HFFc6 (cell line): ENCODE measurements at regions not wholly inside any gene's neighbourhood (a gene's known extent, or its start where the extent isn't known, plus 50 kb on each side); places are given as distances from the start of the nearest gene placed in this dataset.

ENCODE experiments used
- DNase-seq: peaks from one replicate; pipeline ENCODE4 v3.0.0-alpha.2; 2018
- H3K27ac Mint-ChIP-seq: 2 replicates; pipeline ENCODE4 v1.8.0; 2020; ENCODE audit warnings: mild to moderate bottlenecking, mixed read lengths
- H3K27me3 Mint-ChIP-seq: 2 replicates; pipeline ENCODE4 v1.8.0; 2021; ENCODE audit warnings: mild to moderate bottlenecking, moderate library complexity, mixed read lengths; ENCODE audit not compliant: insufficient read depth
- H3K36me3 Mint-ChIP-seq: 2 replicates; pipeline ENCODE4 v1.8.0; 2021; ENCODE audit warnings: low read depth, mixed read lengths
- H3K4me1 Mint-ChIP-seq: 2 replicates; pipeline ENCODE4 v1.8.0; 2020; ENCODE audit warnings: low read depth, mixed read lengths
- H3K4me3 Mint-ChIP-seq: 2 replicates; pipeline ENCODE4 v1.8.0; 2020; ENCODE audit warnings: mild to moderate bottlenecking, moderate library complexity, mixed read lengths
- H3K9me3 Mint-ChIP-seq: 2 replicates; pipeline ENCODE4 v1.8.0; 2020; ENCODE audit warnings: mild to moderate bottlenecking, mixed read lengths
- TF ChIP-seq, protein P1 (sequence below): fragments of 200-600 bp; sonication (generic); IDR thresholded peaks from 2 replicates; pipeline ENCODE4 v1.5.0; 2021; ENCODE audit warnings: antibody characterized with exemption, mild to moderate bottlenecking

DNA sequence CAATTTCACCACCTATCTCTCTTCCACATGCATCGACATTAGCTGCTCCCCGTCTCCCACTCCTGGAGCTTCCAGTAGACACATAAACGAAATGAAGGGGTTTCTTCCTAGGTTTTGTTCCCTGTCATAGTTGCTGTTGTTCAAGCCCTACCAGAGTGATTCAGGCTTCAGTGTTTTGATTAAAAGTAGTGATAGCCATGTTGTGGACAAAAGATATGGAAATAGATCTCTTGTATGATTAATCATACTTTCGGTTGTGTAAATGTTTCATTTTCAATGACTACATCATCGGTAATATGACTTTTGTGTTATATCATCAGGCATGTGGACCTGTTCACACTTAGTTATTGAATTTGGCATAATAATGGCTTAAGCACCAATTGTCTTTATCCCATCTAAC, 96.5 kb upstream of the KLF3 start:
- DNase-seq = no peak
- no peaks in the 10 kb centered on the region for H3K36me3 Mint-ChIP-seq
- no peak overlapping the region for H3K27ac Mint-ChIP-seq
- peaks cover 7% of the 10 kb centered on the region for H3K27me3 Mint-ChIP-seq
- H3K4me1 Mint-ChIP-seq = peaks cover 31% of the 10 kb centered on the region
- H3K9me3 Mint-ChIP-seq = no peaks in the 10 kb centered on the region
- H3K4me3 Mint-ChIP-seq = no peak overlapping the region; the same call in 1 of the 2 replicates
- TF ChIP-seq, protein P1, sequence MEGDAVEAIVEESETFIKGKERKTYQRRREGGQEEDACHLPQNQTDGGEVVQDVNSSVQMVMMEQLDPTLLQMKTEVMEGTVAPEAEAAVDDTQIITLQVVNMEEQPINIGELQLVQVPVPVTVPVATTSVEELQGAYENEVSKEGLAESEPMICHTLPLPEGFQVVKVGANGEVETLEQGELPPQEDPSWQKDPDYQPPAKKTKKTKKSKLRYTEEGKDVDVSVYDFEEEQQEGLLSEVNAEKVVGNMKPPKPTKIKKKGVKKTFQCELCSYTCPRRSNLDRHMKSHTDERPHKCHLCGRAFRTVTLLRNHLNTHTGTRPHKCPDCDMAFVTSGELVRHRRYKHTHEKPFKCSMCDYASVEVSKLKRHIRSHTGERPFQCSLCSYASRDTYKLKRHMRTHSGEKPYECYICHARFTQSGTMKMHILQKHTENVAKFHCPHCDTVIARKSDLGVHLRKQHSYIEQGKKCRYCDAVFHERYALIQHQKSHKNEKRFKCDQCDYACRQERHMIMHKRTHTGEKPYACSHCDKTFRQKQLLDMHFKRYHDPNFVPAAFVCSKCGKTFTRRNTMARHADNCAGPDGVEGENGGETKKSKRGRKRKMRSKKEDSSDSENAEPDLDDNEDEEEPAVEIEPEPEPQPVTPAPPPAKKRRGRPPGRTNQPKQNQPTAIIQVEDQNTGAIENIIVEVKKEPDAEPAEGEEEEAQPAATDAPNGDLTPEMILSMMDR = no peak

- DNase-seq = no peak
- Mint-ChIP-seq H3K9me3 (no peaks in the 10 kb centered on the region), H3K4me3 (no peak overlapping the region), H3K4me1 (peaks cover 30% of the 10 kb centered on the region), H3K27ac (no peak overlapping the region), H3K27me3 (peaks cover 5% of the 10 kb centered on the region), H3K36me3 (no peaks in the 10 kb centered on the region)
- TF ChIP-seq, protein P1 = no peak
Measured at GRCh38 chr4:38568768-38569167, 95.2 kb upstream of the KLF3 start.

DNA sequence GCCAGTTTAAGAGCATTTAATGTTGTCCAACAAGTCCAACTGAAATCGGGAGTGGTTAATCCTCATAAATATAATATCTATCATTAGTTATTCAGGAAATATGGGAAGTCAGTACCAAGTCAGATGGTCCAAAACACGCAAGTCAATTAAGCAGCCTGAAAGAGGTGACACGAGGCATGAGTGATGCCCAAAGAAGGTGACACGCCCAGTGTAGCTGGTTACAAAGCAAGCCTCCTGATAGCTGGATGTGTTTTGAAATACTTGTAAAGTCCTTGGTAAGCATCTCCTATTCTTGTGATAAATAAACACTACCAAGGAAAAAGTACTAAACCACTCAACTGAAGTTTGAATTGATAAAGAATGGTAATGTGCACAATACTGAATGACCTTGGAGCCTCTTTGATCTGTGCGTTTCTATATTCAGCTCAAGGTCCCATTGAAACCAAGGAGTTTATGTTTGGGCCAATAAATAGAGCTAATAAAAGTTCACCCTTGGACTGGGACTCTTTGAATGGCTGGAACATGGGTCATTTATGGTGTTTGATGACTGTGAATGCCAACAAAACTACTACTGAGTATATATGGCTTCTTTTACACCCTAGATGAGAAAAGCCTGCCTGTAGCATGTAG, 93.2 kb upstream of the KLF3 start:
- TF ChIP-seq, protein P1 = no peak
- Mint-ChIP-seq H3K36me3 (no peaks in the 10 kb centered on the region), H3K9me3 (no peaks in the 10 kb centered on the region), H3K27ac (no peak overlapping the region), H3K4me1 (peaks cover 14% of the 10 kb centered on the region), H3K27me3 (peaks cover 6% of the 10 kb centered on the region; the same call in 1 of the 2 replicates), H3K4me3 (no peak overlapping the region)
- DNase-seq = no peak

- TF ChIP-seq, protein P1 = no peak
- Mint-ChIP-seq H3K36me3 (no peaks in the 10 kb centered on the region), H3K9me3 (no peaks in the 10 kb centered on the region), H3K27me3 (peaks cover 13% of the 10 kb centered on the region), H3K27ac (no peak overlapping the region), H3K4me1 (no peaks in the 10 kb centered on the region), H3K4me3 (no peak overlapping the region)
- DNase-seq = no peak
Measured at GRCh38 chr4:38572793-38573192, 91.2 kb upstream of the KLF3 start.

- no peak overlapping the region for H3K4me3 Mint-ChIP-seq
Measured at GRCh38 chr4:38574559-38575333, 89.3 kb upstream of the KLF3 start.

More at GRCh38 chr4:38574559-38575333, 89.3 kb upstream of the KLF3 start:
- DNase-seq = no peak
- Mint-ChIP-seq H3K4me1 (no peaks in the 10 kb centered on the region), H3K27ac (no peak overlapping the region), H3K27me3 (peaks cover 9% of the 10 kb centered on the region), H3K36me3 (no peaks in the 10 kb centered on the region), H3K9me3 (no peaks in the 10 kb centered on the region)
- TF ChIP-seq, protein P1 = no peak
